Keratinocyte (primary cell): ENCODE measurements at regions not wholly inside any gene's neighbourhood (a gene's known extent, or its start where the extent isn't known, plus 50 kb on each side); places are given as distances from the start of the nearest gene placed in this dataset.

Experiments
- EZH2 ChIP-seq: IDR thresholded peaks from one replicate; pipeline ENCODE4 v1.6.1; 2012; ENCODE audit warnings: inconsistent platforms, mild to moderate bottlenecking, low read length, moderate library complexity
- TF ChIP-seq, protein P1 (sequence below), 3 experiments: IDR thresholded peaks in 1 of 3; conservative IDR thresholded peaks in 1 of 3; optimal IDR thresholded peaks in 1 of 3; 2 replicates in 2 of 3; 3 replicates in 1 of 3; pipeline versions ENCODE3 to v1.5.1; 2011; ENCODE audit warnings: low read length in 3 of 3, mild to moderate bottlenecking in 3 of 3, moderate library complexity in 2 of 3, control low read depth in 1 of 3, inconsistent platforms in 1 of 3; ENCODE audit not compliant: insufficient read depth in 2 of 3; ENCODE audit errors: extremely low read depth in 1 of 3

DNA sequence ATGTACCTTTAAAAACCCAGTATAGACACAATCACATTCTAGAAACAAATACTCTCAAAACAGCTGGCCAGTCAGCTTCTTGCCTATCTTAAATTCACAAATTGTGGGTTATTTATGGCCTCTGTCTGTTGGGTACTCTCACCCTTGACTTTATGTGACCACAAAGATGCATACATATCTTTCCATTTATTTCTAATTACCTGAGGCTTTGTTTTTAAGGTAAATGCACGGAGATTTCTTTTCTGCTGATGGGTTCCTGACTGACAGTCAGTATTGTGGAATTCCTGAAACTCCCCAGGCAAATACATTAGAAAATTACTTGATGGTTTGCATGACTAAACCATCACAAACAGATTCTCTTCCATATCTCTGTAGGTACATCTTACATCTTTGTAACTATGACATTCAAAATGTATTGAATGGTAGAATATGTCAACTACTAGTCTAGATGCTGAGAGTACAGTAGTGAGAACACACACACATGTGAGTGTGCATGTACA lies 107.7 kb downstream of the EDEM1 start:
- TF ChIP-seq EZH2: no peak
- TF ChIP-seq, protein P1, sequence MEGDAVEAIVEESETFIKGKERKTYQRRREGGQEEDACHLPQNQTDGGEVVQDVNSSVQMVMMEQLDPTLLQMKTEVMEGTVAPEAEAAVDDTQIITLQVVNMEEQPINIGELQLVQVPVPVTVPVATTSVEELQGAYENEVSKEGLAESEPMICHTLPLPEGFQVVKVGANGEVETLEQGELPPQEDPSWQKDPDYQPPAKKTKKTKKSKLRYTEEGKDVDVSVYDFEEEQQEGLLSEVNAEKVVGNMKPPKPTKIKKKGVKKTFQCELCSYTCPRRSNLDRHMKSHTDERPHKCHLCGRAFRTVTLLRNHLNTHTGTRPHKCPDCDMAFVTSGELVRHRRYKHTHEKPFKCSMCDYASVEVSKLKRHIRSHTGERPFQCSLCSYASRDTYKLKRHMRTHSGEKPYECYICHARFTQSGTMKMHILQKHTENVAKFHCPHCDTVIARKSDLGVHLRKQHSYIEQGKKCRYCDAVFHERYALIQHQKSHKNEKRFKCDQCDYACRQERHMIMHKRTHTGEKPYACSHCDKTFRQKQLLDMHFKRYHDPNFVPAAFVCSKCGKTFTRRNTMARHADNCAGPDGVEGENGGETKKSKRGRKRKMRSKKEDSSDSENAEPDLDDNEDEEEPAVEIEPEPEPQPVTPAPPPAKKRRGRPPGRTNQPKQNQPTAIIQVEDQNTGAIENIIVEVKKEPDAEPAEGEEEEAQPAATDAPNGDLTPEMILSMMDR (optimal IDR thresholded peaks at IDR 0.05 in 1 of 3, IDR thresholded peaks at IDR 0.05 in 1 of 3, conservative IDR thresholded peaks at IDR 0.05 in 1 of 3; ENCODE audit: extremely low read depth in 1 of 3, insufficient read depth in 2 of 3, low read length in 3 of 3): no peak
